ENCODE measurements at regions not wholly inside any gene's neighbourhood (a gene's known extent, or its start where the extent isn't known, plus 50 kb on each side); places are given as distances from the start of the nearest gene placed in this dataset.

DNA sequence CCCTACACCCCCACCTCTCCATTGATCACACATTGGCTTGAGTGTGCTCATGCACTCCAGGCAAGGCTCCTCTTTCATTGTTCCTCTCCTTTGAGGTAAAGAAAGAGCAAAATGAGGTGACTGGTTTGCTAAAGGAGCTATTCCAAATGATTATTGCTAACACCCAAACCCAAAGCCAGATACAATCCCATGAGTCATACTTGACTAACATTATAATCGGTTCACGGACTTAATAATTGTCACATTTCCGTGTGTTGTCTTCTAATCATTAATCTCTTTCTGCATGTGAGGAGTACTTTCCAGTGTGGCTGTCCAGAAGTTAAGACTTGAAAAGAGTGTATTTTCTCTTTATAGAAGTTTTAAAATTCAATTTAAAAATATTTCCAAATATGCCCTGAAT is 174.3 kb upstream of the SFRP2 start:
- Histone ChIP-seq H4K20me1 (ENCODE audit: insufficient read depth, low read length) (no peaks in the 10 kb centered on the region), H3K9ac (ENCODE audit: insufficient read depth, low read length, poor library complexity, severe bottlenecking) (no peak overlapping the region), H3K27me3 (ENCODE audit: control insufficient read depth in 2 of 2, insufficient read depth in 2 of 2, low read length in 2 of 2) (no peaks in the 10 kb centered on the region), H3K27ac (ENCODE audit: low read depth in 1 of 2, low read length in 2 of 2) (no peak overlapping the region), H3K9me3 (replicated peaks in 1 of 2; ENCODE audit: control insufficient read depth in 1 of 2, insufficient read depth in 1 of 2, low read length in 2 of 2) (no peaks in the 10 kb centered on the region), H3K4me1 (ENCODE audit: control insufficient read depth in 1 of 2, insufficient read depth in 2 of 2, low read length in 2 of 2) (no peaks in the 10 kb centered on the region), H3K4me3 (replicated peaks in 1 of 3; ENCODE audit: low read depth in 2 of 3, low read length in 3 of 3) (no peak overlapping the region), H2AFZ (ENCODE audit: insufficient read depth, low read depth, low read length, poor library complexity, severe bottlenecking) (no peak overlapping the region), H3K36me3 (replicated peaks in 1 of 2; ENCODE audit: control insufficient read depth in 1 of 2, insufficient read depth in 2 of 2, low read length in 2 of 2) (no peaks in the 10 kb centered on the region), H3K4me2 (replicated peaks; ENCODE audit: extremely low read depth, low read length, poor library complexity, severe bottlenecking) (no peak overlapping the region), H3K79me2 (ENCODE audit: insufficient read depth, low read length) (no peaks in the 10 kb centered on the region)
- peaks cover 0 to 9% (median 4%) of the 10 kb centered on the region in 3 donors for H3K27me3 Mint-ChIP-seq (ENCODE audit: low read depth in 3 of 3)
- TF ChIP-seq, protein P1, sequence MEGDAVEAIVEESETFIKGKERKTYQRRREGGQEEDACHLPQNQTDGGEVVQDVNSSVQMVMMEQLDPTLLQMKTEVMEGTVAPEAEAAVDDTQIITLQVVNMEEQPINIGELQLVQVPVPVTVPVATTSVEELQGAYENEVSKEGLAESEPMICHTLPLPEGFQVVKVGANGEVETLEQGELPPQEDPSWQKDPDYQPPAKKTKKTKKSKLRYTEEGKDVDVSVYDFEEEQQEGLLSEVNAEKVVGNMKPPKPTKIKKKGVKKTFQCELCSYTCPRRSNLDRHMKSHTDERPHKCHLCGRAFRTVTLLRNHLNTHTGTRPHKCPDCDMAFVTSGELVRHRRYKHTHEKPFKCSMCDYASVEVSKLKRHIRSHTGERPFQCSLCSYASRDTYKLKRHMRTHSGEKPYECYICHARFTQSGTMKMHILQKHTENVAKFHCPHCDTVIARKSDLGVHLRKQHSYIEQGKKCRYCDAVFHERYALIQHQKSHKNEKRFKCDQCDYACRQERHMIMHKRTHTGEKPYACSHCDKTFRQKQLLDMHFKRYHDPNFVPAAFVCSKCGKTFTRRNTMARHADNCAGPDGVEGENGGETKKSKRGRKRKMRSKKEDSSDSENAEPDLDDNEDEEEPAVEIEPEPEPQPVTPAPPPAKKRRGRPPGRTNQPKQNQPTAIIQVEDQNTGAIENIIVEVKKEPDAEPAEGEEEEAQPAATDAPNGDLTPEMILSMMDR (IDR thresholded peaks at IDR 0.05) = no peak
- peaks cover 0 to 3% (median 0%) of the 10 kb centered on the region in 7 donors for H3K9me3 Mint-ChIP-seq
- intact Hi-C loops (cut with micrococcal nuclease) = no loop called here
- no peak overlapping the region for H3K27ac Mint-ChIP-seq
- no peak for DNase-seq
- no peak overlapping the region for H3K4me3 Mint-ChIP-seq
- no peaks in the 10 kb centered on the region for H3K36me3 Mint-ChIP-seq
- peaks cover 5% of the 10 kb centered on the region for H3K4me1 Mint-ChIP-seq
- no CpG with 5 or more reads among the region's 3 CpGs for WGBS (ENCODE audit: insufficient coverage)

DNA sequence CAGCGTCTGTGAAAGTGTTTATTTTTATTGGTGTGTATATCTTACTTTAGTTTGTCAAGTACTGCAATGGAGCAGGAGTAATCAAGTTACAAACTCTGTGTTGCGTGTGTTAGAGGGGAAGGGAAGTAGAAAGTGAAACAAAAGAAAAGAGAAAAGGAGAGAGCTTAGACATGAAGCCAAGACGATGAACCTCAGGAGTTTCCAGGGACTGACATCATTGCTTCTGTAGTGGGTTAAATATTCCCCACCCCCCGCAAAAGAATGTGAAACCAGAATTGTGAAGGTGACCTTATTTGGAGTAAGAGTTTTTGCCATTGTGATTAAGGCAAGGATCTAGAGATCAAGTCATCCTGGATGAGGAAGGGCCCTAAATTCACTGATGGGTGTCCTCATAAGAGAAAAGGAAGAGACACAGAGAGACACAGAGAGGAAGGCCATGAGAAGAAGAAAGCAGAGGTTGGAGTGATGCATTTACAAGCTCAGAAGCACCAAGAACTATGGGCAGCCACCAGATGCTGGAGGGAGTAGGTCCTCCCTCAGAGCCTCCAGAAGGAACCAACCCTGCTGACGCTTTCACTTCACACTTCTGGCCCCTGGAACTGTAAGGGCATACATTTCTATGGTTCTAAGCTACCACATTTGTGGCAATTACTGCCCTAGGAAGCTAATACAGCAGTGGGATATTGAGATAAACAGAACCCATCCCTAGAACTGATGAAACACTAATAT is 173.6 kb upstream of the SFRP2 start:
- Histone ChIP-seq H3K27ac (ENCODE audit: low read depth in 1 of 2, low read length in 2 of 2) (no peak overlapping the region), H2AFZ (ENCODE audit: insufficient read depth, low read depth, low read length, poor library complexity, severe bottlenecking) (no peak overlapping the region), H3K9ac (ENCODE audit: insufficient read depth, low read length, poor library complexity, severe bottlenecking) (no peak overlapping the region), H3K4me2 (replicated peaks; ENCODE audit: extremely low read depth, low read length, poor library complexity, severe bottlenecking) (no peak overlapping the region), H3K4me3 (replicated peaks in 1 of 3; ENCODE audit: low read depth in 2 of 3, low read length in 3 of 3) (no peak overlapping the region), H3K9me3 (replicated peaks in 1 of 2; ENCODE audit: control insufficient read depth in 1 of 2, insufficient read depth in 1 of 2, low read length in 2 of 2) (no peaks in the 10 kb centered on the region), H3K36me3 (replicated peaks in 1 of 2; ENCODE audit: control insufficient read depth in 1 of 2, insufficient read depth in 2 of 2, low read length in 2 of 2) (no peaks in the 10 kb centered on the region), H3K4me1 (ENCODE audit: control insufficient read depth in 1 of 2, insufficient read depth in 2 of 2, low read length in 2 of 2) (no peaks in the 10 kb centered on the region), H3K27me3 (ENCODE audit: control insufficient read depth in 2 of 2, insufficient read depth in 2 of 2, low read length in 2 of 2) (no peaks in the 10 kb centered on the region), H3K79me2 (ENCODE audit: insufficient read depth, low read length) (no peaks in the 10 kb centered on the region), H4K20me1 (ENCODE audit: insufficient read depth, low read length) (no peaks in the 10 kb centered on the region)
- Mint-ChIP-seq H3K27ac (peak overlapping the region in 1 of 7 donors; percentile 88), H3K36me3 (no peaks in the 10 kb centered on the region), H3K4me3 (peak overlapping the region in 1 of 2 donors; percentile 9), H3K9me3 (peaks cover 0 to 4% (median 0%) of the 10 kb centered on the region in 7 donors), H3K4me1 (peaks cover 5% of the 10 kb centered on the region), H3K27me3 (ENCODE audit: low read depth in 3 of 3) (peaks cover 0 to 9% (median 3%) of the 10 kb centered on the region in 3 donors)
- TF ChIP-seq, protein P1 (IDR thresholded peaks at IDR 0.05) = no peak
- intact Hi-C loops (cut with micrococcal nuclease) = no loop called here
- 50% methylated on average over 1 of the region's 5 CpGs for WGBS (ENCODE audit: insufficient coverage)
- no peak for DNase-seq
